Parathyroid adenoma (tissue), 2 donors: ENCODE measurements at regions not wholly inside any gene's neighbourhood (a gene's known extent, or its start where the extent isn't known, plus 50 kb on each side); places are given as distances from the start of the nearest gene placed in this dataset.

Experiments used
- H2AFZ ChIP-seq: fragments of 300-600 bp; sonication (generic); one replicate; pipeline ENCODE4 v1.7.0; 2017; ENCODE audit warnings: antibody characterized with exemption, mild to moderate bottlenecking
- H3K27ac ChIP-seq: fragments of 300-600 bp; sonication (generic); one replicate; pipeline ENCODE4 v1.7.0; 2017
- H3K27me3 ChIP-seq: fragments of 300-600 bp; sonication (generic); one replicate; pipeline ENCODE4 v1.7.0; 2017; ENCODE audit warnings: low read length; ENCODE audit not compliant: control insufficient read depth, insufficient read depth
- H3K36me3 ChIP-seq: fragments of 300-600 bp; sonication (generic); one replicate; pipeline ENCODE4 v1.7.0; 2017; ENCODE audit warnings: low read length; ENCODE audit not compliant: control insufficient read depth, insufficient read depth
- H3K4me1 ChIP-seq: fragments of 300-600 bp; sonication (generic); one replicate; pipeline ENCODE4 v1.7.0; 2017; ENCODE audit warnings: control low read depth
- H3K4me2 ChIP-seq: fragments of 300-600 bp; sonication (generic); one replicate; pipeline ENCODE4 v1.7.0; 2017; ENCODE audit warnings: low read length
- H3K4me3 ChIP-seq: fragments of 300-600 bp; sonication (generic); one replicate; pipeline ENCODE4 v1.7.0; 2017; ENCODE audit warnings: low read depth, low read length
- H3K79me2 ChIP-seq: fragments of 300-600 bp; sonication (generic); one replicate; pipeline ENCODE4 v1.7.0; 2017; ENCODE audit warnings: control low read depth
- H3K9ac ChIP-seq: fragments of 300-600 bp; sonication (generic); one replicate; pipeline ENCODE4 v1.7.0; 2017; ENCODE audit warnings: mild to moderate bottlenecking
- H3K9me3 ChIP-seq: fragments of 300-600 bp; sonication (generic); one replicate; pipeline ENCODE4 v1.7.0; 2017; ENCODE audit warnings: low read length; ENCODE audit not compliant: control insufficient read depth
- TF ChIP-seq, protein P1 (sequence below): fragments of 300-600 bp; sonication (generic); IDR thresholded peaks from one replicate; pipeline ENCODE4 v1.7.0; 2017; ENCODE audit warnings: antibody characterized with exemption, mild to moderate bottlenecking
- donor health status: primary hyperparathyroidism.

DNA sequence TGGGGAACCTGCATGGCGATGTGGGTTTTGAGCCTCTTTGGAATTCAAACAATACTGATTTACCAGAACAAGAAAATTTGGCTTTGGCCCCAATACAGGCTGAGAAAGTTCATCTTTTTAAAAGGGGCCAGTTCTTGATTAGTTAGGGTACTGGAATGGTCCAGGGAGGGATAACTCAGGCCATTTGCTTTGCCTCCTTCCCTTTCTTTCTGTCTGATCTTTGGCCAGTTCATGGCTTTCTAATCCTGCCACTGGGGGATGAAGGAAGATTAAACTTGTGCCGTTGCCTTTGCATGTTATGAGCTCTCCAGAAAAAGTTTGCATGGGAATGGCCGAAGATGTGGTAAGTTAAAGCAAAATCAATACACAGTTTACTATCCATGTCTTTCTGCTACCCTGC, 78.4 kb downstream of the ADAMTS15 start:
- no peaks in the 10 kb centered on the region for H3K79me2 ChIP-seq
- H3K36me3 ChIP-seq: no peaks in the 10 kb centered on the region
- H3K27ac ChIP-seq: no peak overlapping the region
- TF ChIP-seq, protein P1, sequence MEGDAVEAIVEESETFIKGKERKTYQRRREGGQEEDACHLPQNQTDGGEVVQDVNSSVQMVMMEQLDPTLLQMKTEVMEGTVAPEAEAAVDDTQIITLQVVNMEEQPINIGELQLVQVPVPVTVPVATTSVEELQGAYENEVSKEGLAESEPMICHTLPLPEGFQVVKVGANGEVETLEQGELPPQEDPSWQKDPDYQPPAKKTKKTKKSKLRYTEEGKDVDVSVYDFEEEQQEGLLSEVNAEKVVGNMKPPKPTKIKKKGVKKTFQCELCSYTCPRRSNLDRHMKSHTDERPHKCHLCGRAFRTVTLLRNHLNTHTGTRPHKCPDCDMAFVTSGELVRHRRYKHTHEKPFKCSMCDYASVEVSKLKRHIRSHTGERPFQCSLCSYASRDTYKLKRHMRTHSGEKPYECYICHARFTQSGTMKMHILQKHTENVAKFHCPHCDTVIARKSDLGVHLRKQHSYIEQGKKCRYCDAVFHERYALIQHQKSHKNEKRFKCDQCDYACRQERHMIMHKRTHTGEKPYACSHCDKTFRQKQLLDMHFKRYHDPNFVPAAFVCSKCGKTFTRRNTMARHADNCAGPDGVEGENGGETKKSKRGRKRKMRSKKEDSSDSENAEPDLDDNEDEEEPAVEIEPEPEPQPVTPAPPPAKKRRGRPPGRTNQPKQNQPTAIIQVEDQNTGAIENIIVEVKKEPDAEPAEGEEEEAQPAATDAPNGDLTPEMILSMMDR: no peak
- H3K9ac ChIP-seq: no peak overlapping the region
- H3K4me3 ChIP-seq: no peak overlapping the region
- no peaks in the 10 kb centered on the region for H3K9me3 ChIP-seq
- no peaks in the 10 kb centered on the region for H3K27me3 ChIP-seq
- no peak overlapping the region for H2AFZ ChIP-seq
- H3K4me1 ChIP-seq: no peaks in the 10 kb centered on the region
- H3K4me2 ChIP-seq: no peak overlapping the region

DNA sequence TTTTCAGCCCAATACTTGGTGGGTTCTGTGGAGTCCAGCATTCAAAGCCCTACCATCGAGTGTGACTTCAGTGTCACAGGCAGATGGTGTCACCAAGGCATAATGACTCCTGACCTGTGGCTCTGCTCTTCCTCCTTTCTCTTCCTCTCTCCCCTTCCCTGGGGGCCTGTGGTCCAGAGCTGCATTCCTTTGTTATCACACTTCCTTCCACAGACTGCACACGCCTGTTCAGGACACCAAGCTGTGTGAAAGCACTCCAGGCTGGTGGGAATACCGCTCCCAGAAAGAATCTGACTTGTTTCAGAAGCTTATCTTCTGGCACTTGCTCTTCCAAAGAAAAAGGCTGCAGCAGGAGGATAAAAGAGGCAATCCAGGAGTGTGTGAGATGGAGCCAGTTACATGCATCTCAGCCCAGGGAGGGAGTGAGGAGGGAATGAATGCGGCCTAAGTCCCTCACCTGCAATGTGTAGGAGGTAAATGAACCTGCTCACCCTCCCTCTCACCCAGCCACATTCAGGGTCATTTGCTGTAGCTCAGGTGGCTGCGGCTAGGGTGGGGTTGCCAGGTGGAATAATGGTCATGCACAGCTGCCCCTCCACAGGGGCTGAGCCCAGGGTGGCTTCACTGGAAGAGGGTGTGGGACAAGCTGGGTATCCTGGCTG, 79.3 kb downstream of the ADAMTS15 start:
- Histone ChIP-seq H3K9me3 (no peaks in the 10 kb centered on the region), H3K4me1 (no peaks in the 10 kb centered on the region), H3K36me3 (no peaks in the 10 kb centered on the region), H3K4me3 (no peak overlapping the region), H3K9ac (no peak overlapping the region), H2AFZ (no peak overlapping the region), H3K27ac (no peak overlapping the region), H3K79me2 (no peaks in the 10 kb centered on the region), H3K27me3 (no peaks in the 10 kb centered on the region), H3K4me2 (no peak overlapping the region)
- TF ChIP-seq, protein P1: no peak

DNA sequence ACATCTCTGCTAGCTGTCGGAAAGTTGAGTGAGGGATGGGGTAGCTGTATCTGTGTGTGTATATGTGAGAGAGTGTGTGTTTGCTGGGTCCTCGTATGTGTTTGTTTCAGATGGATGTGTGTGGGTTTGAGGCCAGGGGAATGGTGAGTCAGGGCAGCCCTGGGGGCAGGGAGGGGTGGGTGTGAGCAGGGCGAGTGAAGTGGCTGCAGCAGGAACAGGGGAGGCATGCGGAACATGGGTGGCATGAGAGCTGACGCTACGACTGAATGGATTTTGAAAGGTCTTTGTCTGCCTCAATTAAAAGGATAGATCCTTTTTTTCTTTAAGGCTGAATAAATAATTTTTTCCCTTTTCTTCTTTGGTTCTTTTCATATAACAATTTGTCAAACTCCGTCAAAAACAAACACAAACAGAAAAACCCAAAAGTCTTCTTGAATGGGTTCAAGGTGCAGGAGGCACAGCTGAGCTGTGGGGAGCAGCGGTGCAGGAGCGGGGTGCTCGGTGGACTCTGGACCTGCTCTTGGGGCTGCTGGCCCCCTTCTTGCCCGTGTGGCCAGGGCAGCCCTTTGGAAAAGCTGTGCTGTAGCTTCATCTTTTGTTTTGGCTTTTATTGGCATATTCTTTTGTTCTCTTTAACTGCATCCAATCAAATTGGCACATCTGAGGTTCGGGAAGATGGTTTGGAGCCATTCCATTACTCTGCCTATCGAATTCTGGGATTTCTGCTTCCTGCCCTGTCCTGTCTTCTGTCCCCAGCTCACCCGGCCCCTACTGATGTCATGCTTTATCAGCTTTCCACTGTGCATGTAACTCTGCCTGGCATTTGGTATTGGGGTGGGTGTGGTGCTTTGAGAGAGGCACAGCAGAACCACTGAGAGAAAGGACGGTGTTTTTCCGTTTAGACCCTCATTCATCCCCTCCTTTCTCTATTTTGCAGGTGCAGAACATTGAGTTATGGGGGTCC, 80.1 kb downstream of the ADAMTS15 start:
- TF ChIP-seq, protein P1: no peak
- Histone ChIP-seq H3K4me1 (no peaks in the 10 kb centered on the region), H3K4me3 (no peak overlapping the region), H3K79me2 (no peaks in the 10 kb centered on the region), H3K9ac (no peak overlapping the region), H3K36me3 (no peaks in the 10 kb centered on the region), H2AFZ (no peak overlapping the region), H3K27me3 (no peaks in the 10 kb centered on the region), H3K4me2 (no peak overlapping the region), H3K27ac (no peak overlapping the region), H3K9me3 (no peaks in the 10 kb centered on the region)

DNA sequence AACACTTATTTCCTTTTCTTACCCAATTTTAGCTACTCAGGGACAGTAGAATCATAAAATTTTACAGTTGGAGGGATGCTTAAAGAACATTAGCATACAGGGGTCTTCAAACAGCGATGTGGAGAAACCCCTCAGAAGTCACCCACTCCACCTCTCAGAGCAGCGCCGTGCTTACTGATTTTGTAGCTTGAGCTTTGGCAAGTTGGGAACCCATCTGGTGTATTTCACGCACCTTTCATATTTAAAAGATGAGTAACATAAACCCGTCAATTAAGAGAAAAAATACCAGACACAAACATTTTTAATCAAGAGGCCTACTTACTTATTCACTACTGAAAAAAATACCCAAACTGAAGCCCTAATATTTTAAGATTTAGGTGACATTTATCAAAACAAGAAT, 80.9 kb downstream of the ADAMTS15 start:
- TF ChIP-seq, protein P1: no peak
- Histone ChIP-seq H3K4me3 (no peak overlapping the region), H3K4me2 (no peak overlapping the region), H3K4me1 (no peaks in the 10 kb centered on the region), H2AFZ (no peak overlapping the region), H3K27me3 (no peaks in the 10 kb centered on the region), H3K36me3 (no peaks in the 10 kb centered on the region), H3K27ac (no peak overlapping the region), H3K9ac (no peak overlapping the region), H3K79me2 (no peaks in the 10 kb centered on the region), H3K9me3 (no peaks in the 10 kb centered on the region)
